Osteoblast (primary cell): ENCODE measurements at regions not wholly inside any gene's neighbourhood (a gene's known extent, or its start where the extent isn't known, plus 50 kb on each side); places are given as distances from the start of the nearest gene placed in this dataset.

ENCODE experiments used
- DNase-seq: peaks from one replicate; pipeline ENCODE4 v3.0.0; 2011; ENCODE audit warnings: low spot score, mixed read lengths; ENCODE audit not compliant: insufficient read length; ENCODE audit errors: missing footprints
- H2AFZ ChIP-seq: 2 replicates; pipeline ENCODE4 v1.6.0; 2011; ENCODE audit warnings: mild to moderate bottlenecking, low read length
- H3K27ac ChIP-seq: 2 replicates; pipeline ENCODE4 v1.5.1; 2011; ENCODE audit warnings: mild to moderate bottlenecking, low read depth, low read length, moderate library complexity
- H3K27me3 ChIP-seq: 2 replicates; pipeline ENCODE4 v1.6.0; 2012; ENCODE audit warnings: mild to moderate bottlenecking, control low read depth, inconsistent platforms, low read length, moderate library complexity; ENCODE audit not compliant: insufficient read depth
- H3K36me3 ChIP-seq: 2 replicates; pipeline ENCODE4 v1.5.1; 2011; ENCODE audit warnings: mild to moderate bottlenecking, low read length, control low read depth, moderate library complexity; ENCODE audit not compliant: insufficient read depth
- H3K4me1 ChIP-seq: 2 replicates; pipeline ENCODE4 v1.5.1; 2011; ENCODE audit warnings: mild to moderate bottlenecking, low read length, control low read depth, moderate library complexity; ENCODE audit not compliant: insufficient read depth
- H3K4me2 ChIP-seq: 2 replicates; pipeline ENCODE4 v1.6.0; 2011; ENCODE audit warnings: mild to moderate bottlenecking, low read length; ENCODE audit not compliant: insufficient read depth
- H3K4me3 ChIP-seq: fragments of 200-600 bp; sonication (generic); 3 replicates; pipeline ENCODE4 v1.5.1; 2012; ENCODE audit warnings: mild to moderate bottlenecking, low read length, inconsistent platforms; ENCODE audit not compliant: insufficient read depth
- H3K79me2 ChIP-seq: 2 replicates; pipeline ENCODE4 v1.6.0; 2012; ENCODE audit warnings: mild to moderate bottlenecking, low read length, control low read depth, inconsistent platforms; ENCODE audit not compliant: insufficient read depth
- H3K9me3 ChIP-seq: 2 replicates; pipeline ENCODE4 v1.5.1; 2011; ENCODE audit warnings: low read depth, low read length, control low read depth
- H4K20me1 ChIP-seq: 2 replicates; pipeline ENCODE4 v1.6.0; 2012; ENCODE audit warnings: mild to moderate bottlenecking, low read length, control low read depth; ENCODE audit not compliant: insufficient read depth
- CTCF ChIP-seq: IDR thresholded peaks from 2 replicates; pipeline ENCODE4 v1.5.1; 2011; ENCODE audit warnings: mild to moderate bottlenecking, low read depth, low read length, moderate library complexity; ENCODE audit errors: extremely low read depth

GRCh38 chr1:79633456-79633855 is 626.9 kb upstream of the ADGRL4 start:
- Histone ChIP-seq H3K36me3 (no peaks in the 10 kb centered on the region), H2AFZ (no peak overlapping the region), H3K4me3 (no peak overlapping the region), H3K4me1 (no peaks in the 10 kb centered on the region), H3K27ac (no peak overlapping the region), H3K9me3 (no peaks in the 10 kb centered on the region), H3K4me2 (no peak overlapping the region), H3K27me3 (no peaks in the 10 kb centered on the region), H3K79me2 (no peaks in the 10 kb centered on the region), H4K20me1 (no peaks in the 10 kb centered on the region)
- TF ChIP-seq CTCF: no peak
- DNase-seq: peak; percentile 66

GRCh38 chr1:79629414-79629813 is 622.9 kb upstream of the ADGRL4 start:
- Histone ChIP-seq H3K27me3 (no peaks in the 10 kb centered on the region), H2AFZ (no peak overlapping the region), H3K4me3 (no peak overlapping the region), H3K79me2 (no peaks in the 10 kb centered on the region), H3K36me3 (no peaks in the 10 kb centered on the region), H3K27ac (no peak overlapping the region), H4K20me1 (no peaks in the 10 kb centered on the region), H3K4me2 (no peak overlapping the region), H3K9me3 (no peaks in the 10 kb centered on the region), H3K4me1 (no peaks in the 10 kb centered on the region)
- TF ChIP-seq CTCF: no peak
- DNase-seq: no peak

GRCh38 chr1:79617777-79618176 is 611.2 kb upstream of the ADGRL4 start:
- H3K4me3 ChIP-seq: no peak overlapping the region
- H3K27me3 ChIP-seq: no peaks in the 10 kb centered on the region
- no peak overlapping the region for H3K27ac ChIP-seq
- H3K9me3 ChIP-seq: no peaks in the 10 kb centered on the region
- peak; percentile 7 for TF ChIP-seq CTCF
- no peaks in the 10 kb centered on the region for H3K36me3 ChIP-seq
- no peaks in the 10 kb centered on the region for H4K20me1 ChIP-seq
- no peak for DNase-seq
- no peaks in the 10 kb centered on the region for H3K4me1 ChIP-seq
- H2AFZ ChIP-seq: no peak overlapping the region
- H3K79me2 ChIP-seq: no peaks in the 10 kb centered on the region
- no peak overlapping the region for H3K4me2 ChIP-seq

GRCh38 chr1:79614762-79615161 is 608.2 kb upstream of the ADGRL4 start:
- H4K20me1 ChIP-seq: no peaks in the 10 kb centered on the region
- H3K79me2 ChIP-seq: no peaks in the 10 kb centered on the region
- no peak overlapping the region for H3K4me3 ChIP-seq
- TF ChIP-seq CTCF: no peak
- no peaks in the 10 kb centered on the region for H3K27me3 ChIP-seq
- no peak overlapping the region for H3K4me2 ChIP-seq
- no peaks in the 10 kb centered on the region for H3K36me3 ChIP-seq
- DNase-seq: no peak
- no peak overlapping the region for H3K27ac ChIP-seq
- no peak overlapping the region for H2AFZ ChIP-seq
- no peaks in the 10 kb centered on the region for H3K9me3 ChIP-seq
- no peaks in the 10 kb centered on the region for H3K4me1 ChIP-seq
